ENCODE measurements at regions not wholly inside any gene's neighbourhood (a gene's known extent, or its start where the extent isn't known, plus 50 kb on each side); places are given as distances from the start of the nearest gene placed in this dataset.

GRCh38 chr7:116384936-116385635, 114.5 kb upstream of the CAV2 start:
- Histone ChIP-seq H3K9ac (ENCODE audit: low read depth, low read length) (no peak overlapping the region), H3K4me3 (ENCODE audit: low read length) (no peak overlapping the region), H3K36me3 (ENCODE audit: insufficient read depth, low read length) (no peaks in the 10 kb centered on the region), H3K4me1 (ENCODE audit: control insufficient read depth, insufficient read depth, low read length) (peaks cover 7% of the 10 kb centered on the region), H3K4me2 (ENCODE audit: low read length) (no peak overlapping the region), H3K27me3 (ENCODE audit: control insufficient read depth, insufficient read depth, low read length) (no peaks in the 10 kb centered on the region), H3K9me3 (replicated peaks; ENCODE audit: low read length) (no peaks in the 10 kb centered on the region)

GRCh38 chr7:116386674-116387073, 112.9 kb upstream of the CAV2 start:
- H3K9me3 ChIP-seq (replicated peaks; ENCODE audit: low read length) = no peaks in the 10 kb centered on the region
- H3K4me3 ChIP-seq (ENCODE audit: low read length) = no peak overlapping the region
- H3K4me1 ChIP-seq (ENCODE audit: control insufficient read depth, insufficient read depth, low read length) = peaks cover 4% of the 10 kb centered on the region
- H3K9ac ChIP-seq (ENCODE audit: low read depth, low read length) = no peak overlapping the region
- H3K27me3 ChIP-seq (ENCODE audit: control insufficient read depth, insufficient read depth, low read length) = no peaks in the 10 kb centered on the region
- H3K36me3 ChIP-seq (ENCODE audit: insufficient read depth, low read length) = no peaks in the 10 kb centered on the region
- no peak overlapping the region for H3K4me2 ChIP-seq (ENCODE audit: low read length)

GRCh38 chr7:116390363-116390762, 109.2 kb upstream of the CAV2 start:
- H3K9me3 ChIP-seq (replicated peaks; ENCODE audit: low read length) = no peaks in the 10 kb centered on the region

DNA sequence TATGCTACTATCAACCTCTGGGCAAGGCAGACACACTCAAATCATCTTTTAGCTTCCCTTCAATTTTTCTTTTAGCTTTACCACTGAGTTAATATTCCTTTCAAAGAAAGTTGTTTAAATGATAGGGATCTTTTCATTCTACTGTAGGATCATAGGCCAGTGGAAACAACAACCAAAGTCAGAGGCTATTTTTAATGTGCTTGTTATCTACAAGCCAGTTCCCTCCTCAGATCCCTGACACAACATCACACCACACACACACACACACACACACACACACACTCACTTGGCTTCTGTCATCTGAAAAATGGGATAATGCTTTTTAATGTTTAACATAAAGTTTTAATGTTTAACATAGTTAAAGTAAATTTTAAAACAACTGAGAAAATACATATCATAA, 106.7 kb upstream of the CAV2 start:
- H3K27me3 ChIP-seq (ENCODE audit: control insufficient read depth, insufficient read depth, low read length) = no peaks in the 10 kb centered on the region
- no peaks in the 10 kb centered on the region for H3K9me3 ChIP-seq (replicated peaks; ENCODE audit: low read length)
- H3K9ac ChIP-seq (ENCODE audit: low read depth, low read length) = no peak overlapping the region
- no peak overlapping the region for H3K4me3 ChIP-seq (ENCODE audit: low read length)
- no peak overlapping the region for H3K4me2 ChIP-seq (ENCODE audit: low read length)
- H3K36me3 ChIP-seq (ENCODE audit: insufficient read depth, low read length) = no peaks in the 10 kb centered on the region
- peaks cover 35% of the 10 kb centered on the region for H3K4me1 ChIP-seq (ENCODE audit: control insufficient read depth, insufficient read depth, low read length)

More at GRCh38 chr7:116390363-116390762, 109.2 kb upstream of the CAV2 start:
- Histone ChIP-seq H3K36me3 (ENCODE audit: insufficient read depth, low read length) (no peaks in the 10 kb centered on the region), H3K9ac (ENCODE audit: low read depth, low read length) (no peak overlapping the region), H3K4me1 (ENCODE audit: control insufficient read depth, insufficient read depth, low read length) (peaks cover 26% of the 10 kb centered on the region), H3K4me3 (ENCODE audit: low read length) (no peak overlapping the region), H3K4me2 (ENCODE audit: low read length) (no peak overlapping the region), H3K27me3 (ENCODE audit: control insufficient read depth, insufficient read depth, low read length) (no peaks in the 10 kb centered on the region)

- no peak overlapping the region for H3K4me3 ChIP-seq (ENCODE audit: low read length)
- peaks cover 35% of the 10 kb centered on the region for H3K4me1 ChIP-seq (ENCODE audit: control insufficient read depth, insufficient read depth, low read length)
- H3K9ac ChIP-seq (ENCODE audit: low read depth, low read length) = no peak overlapping the region
- H3K27me3 ChIP-seq (ENCODE audit: control insufficient read depth, insufficient read depth, low read length) = no peaks in the 10 kb centered on the region
- no peak overlapping the region for H3K4me2 ChIP-seq (ENCODE audit: low read length)
- H3K36me3 ChIP-seq (ENCODE audit: insufficient read depth, low read length) = no peaks in the 10 kb centered on the region
- H3K9me3 ChIP-seq (replicated peaks; ENCODE audit: low read length) = no peaks in the 10 kb centered on the region
These were observed 105.9 kb upstream of the CAV2 start for GRCh38 chr7:116393654-116394053.

- H3K4me3 ChIP-seq (ENCODE audit: low read length) = no peak overlapping the region
- no peaks in the 10 kb centered on the region for H3K36me3 ChIP-seq (ENCODE audit: insufficient read depth, low read length)
- H3K4me2 ChIP-seq (ENCODE audit: low read length) = no peak overlapping the region
- no peaks in the 10 kb centered on the region for H3K9me3 ChIP-seq (replicated peaks; ENCODE audit: low read length)
- no peaks in the 10 kb centered on the region for H3K27me3 ChIP-seq (ENCODE audit: control insufficient read depth, insufficient read depth, low read length)
- H3K9ac ChIP-seq (ENCODE audit: low read depth, low read length) = peak overlapping the region; percentile 77
- H3K4me1 ChIP-seq (ENCODE audit: control insufficient read depth, insufficient read depth, low read length) = peaks cover 35% of the 10 kb centered on the region
These were observed 105.4 kb upstream of the CAV2 start for GRCh38 chr7:116394106-116394505.

DNA sequence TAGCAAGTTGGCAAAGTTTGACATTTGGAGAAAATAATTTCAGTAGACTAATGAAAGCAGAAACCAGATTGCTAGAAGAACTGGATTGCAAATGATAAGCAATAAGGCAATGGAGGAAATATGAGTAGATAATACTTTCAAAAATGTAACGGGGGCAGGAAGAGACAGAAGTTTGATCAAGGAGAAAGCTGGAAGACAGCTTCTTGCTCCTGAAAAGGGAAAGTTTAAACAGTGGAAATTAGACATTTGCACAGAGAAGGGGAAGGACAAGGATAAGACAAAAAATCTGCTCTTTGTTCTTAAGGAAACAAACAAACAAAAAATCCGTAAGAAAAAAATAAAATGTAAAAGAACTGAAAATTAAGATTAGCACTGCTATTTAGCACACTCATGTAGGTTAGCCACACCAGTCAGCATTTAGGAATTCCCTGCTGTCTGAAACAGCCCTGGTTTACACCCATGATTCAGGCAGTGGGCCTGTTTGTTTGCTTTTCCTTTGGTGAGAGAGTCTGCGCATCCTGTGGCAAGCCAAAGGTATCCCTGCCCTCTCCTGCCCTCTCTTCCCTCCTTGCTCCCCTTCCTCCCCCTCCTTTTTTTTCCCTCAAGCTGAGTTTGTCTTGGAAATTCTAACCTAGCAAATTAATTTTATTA, 104.3 kb upstream of the CAV2 start:
- H3K4me1 ChIP-seq (ENCODE audit: control insufficient read depth, insufficient read depth, low read length) = peaks cover 43% of the 10 kb centered on the region
- H3K9ac ChIP-seq (ENCODE audit: low read depth, low read length) = peak overlapping the region; percentile 77
- H3K36me3 ChIP-seq (ENCODE audit: insufficient read depth, low read length) = no peaks in the 10 kb centered on the region
- H3K9me3 ChIP-seq (replicated peaks; ENCODE audit: low read length) = no peaks in the 10 kb centered on the region
- H3K4me3 ChIP-seq (ENCODE audit: low read length) = peak overlapping the region; percentile 8
- no peaks in the 10 kb centered on the region for H3K27me3 ChIP-seq (ENCODE audit: control insufficient read depth, insufficient read depth, low read length)
- H3K4me2 ChIP-seq (ENCODE audit: low read length) = peak overlapping the region; percentile 71

DNA sequence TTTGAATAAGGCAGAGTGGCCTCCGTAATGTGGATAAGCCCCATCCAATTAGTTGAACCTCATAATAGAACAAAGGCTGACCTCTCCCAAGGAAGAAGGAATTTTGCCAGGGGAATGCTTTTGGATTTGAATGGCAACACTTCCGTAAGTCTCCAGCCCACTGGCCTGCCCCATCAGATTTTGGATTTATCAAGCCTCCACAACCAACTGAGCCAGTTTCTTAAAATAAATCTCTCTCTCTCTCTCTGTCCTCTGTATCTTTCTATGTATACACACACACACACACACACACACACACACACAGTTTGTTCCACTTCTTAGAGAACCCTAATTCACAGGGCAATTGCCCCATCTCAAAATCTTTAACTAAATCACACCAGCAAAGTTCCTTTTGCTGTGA, 100.9 kb upstream of the CAV2 start:
- no peak overlapping the region for H3K4me2 ChIP-seq (ENCODE audit: low read length)
- H3K36me3 ChIP-seq (ENCODE audit: insufficient read depth, low read length) = no peaks in the 10 kb centered on the region
- H3K9me3 ChIP-seq (replicated peaks; ENCODE audit: low read length) = no peaks in the 10 kb centered on the region

DNA sequence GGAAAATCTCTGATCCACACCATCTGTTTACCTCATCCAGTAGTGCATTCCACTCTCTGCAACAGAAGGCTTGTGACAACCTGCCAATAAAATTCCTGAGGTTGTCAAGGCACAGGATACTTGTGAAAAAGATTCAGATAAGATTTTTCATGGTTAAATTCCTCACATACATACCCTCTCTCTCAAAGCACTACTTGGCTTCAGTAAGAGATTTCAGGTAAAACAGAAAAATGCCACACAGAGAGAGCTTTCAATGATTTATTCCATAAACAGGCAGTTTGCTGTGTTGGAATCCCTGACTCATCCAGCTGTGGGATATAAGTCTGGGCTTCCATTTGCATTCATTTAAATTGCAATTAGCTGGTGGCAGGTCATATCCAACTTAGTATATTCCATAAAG, 99.7 kb upstream of the CAV2 start:
- H3K4me2 ChIP-seq (ENCODE audit: low read length) = no peak overlapping the region
- H3K27me3 ChIP-seq (ENCODE audit: control insufficient read depth, insufficient read depth, low read length) = no peaks in the 10 kb centered on the region
- H3K36me3 ChIP-seq (ENCODE audit: insufficient read depth, low read length) = no peaks in the 10 kb centered on the region
- H3K4me1 ChIP-seq (ENCODE audit: control insufficient read depth, insufficient read depth, low read length) = peaks cover 27% of the 10 kb centered on the region
- H3K9ac ChIP-seq (ENCODE audit: low read depth, low read length) = no peak overlapping the region
- no peaks in the 10 kb centered on the region for H3K9me3 ChIP-seq (replicated peaks; ENCODE audit: low read length)
- no peak overlapping the region for H3K4me3 ChIP-seq (ENCODE audit: low read length)

More for the DNA sequence above, 100.9 kb upstream of the CAV2 start:
- no peak overlapping the region for H3K9ac ChIP-seq (ENCODE audit: low read depth, low read length)
- no peaks in the 10 kb centered on the region for H3K27me3 ChIP-seq (ENCODE audit: control insufficient read depth, insufficient read depth, low read length)
- no peak overlapping the region for H3K4me3 ChIP-seq (ENCODE audit: low read length)
- H3K4me1 ChIP-seq (ENCODE audit: control insufficient read depth, insufficient read depth, low read length) = peaks cover 36% of the 10 kb centered on the region

DNA sequence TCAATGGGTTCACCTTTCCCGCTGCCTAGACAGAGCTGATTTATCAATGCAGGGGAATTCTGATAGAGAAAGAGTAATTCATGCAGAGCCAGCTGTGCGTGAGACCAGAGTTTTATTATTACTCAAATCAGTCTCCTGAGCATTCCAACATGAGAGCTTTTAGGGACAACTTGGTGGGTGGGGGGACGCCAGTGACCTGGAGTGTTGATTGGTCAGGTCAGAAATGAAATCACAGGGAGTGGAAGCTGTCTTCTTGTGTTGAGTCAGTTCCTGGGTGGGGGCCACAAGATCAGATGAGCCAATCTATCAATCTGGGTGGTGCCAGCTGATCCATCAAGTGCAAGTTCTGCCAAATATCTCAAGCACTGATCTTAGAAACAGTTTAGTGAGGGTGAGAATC, 99.0 kb upstream of the CAV2 start:
- no peaks in the 10 kb centered on the region for H3K27me3 ChIP-seq (ENCODE audit: control insufficient read depth, insufficient read depth, low read length)
- no peak overlapping the region for H3K9ac ChIP-seq (ENCODE audit: low read depth, low read length)

GRCh38 chr7:116401711-116402110, 97.8 kb upstream of the CAV2 start:
- no peak overlapping the region for H3K4me3 ChIP-seq (ENCODE audit: low read length)
- no peak overlapping the region for H3K4me2 ChIP-seq (ENCODE audit: low read length)
- no peaks in the 10 kb centered on the region for H3K27me3 ChIP-seq (ENCODE audit: control insufficient read depth, insufficient read depth, low read length)
- no peaks in the 10 kb centered on the region for H3K36me3 ChIP-seq (ENCODE audit: insufficient read depth, low read length)
- no peaks in the 10 kb centered on the region for H3K9me3 ChIP-seq (replicated peaks; ENCODE audit: low read length)
- no peak overlapping the region for H3K9ac ChIP-seq (ENCODE audit: low read depth, low read length)
- H3K4me1 ChIP-seq (ENCODE audit: control insufficient read depth, insufficient read depth, low read length) = peaks cover 12% of the 10 kb centered on the region

More for the DNA sequence above, 99.0 kb upstream of the CAV2 start:
- Histone ChIP-seq H3K4me3 (ENCODE audit: low read length) (no peak overlapping the region), H3K36me3 (ENCODE audit: insufficient read depth, low read length) (no peaks in the 10 kb centered on the region), H3K4me1 (ENCODE audit: control insufficient read depth, insufficient read depth, low read length) (peaks cover 20% of the 10 kb centered on the region), H3K4me2 (ENCODE audit: low read length) (no peak overlapping the region), H3K9me3 (replicated peaks; ENCODE audit: low read length) (no peaks in the 10 kb centered on the region)

DNA sequence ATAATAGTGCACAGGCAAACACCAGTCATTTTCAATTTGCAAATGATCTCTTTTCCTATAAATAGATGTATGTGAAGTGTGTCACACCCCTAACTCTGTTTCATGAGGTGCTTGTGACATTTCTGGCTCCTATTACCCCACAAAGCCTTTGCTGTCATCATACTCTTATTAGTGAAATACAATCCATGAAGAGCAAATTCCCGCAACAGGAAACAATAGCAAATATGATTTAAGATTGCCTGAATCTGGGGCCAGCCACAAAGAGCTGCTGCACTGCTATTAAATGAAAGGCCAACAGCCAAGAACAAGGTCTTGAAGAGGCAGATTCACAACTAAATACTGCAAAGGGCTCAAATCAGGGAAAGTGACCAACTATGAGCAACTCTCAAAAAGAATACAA, 96.3 kb upstream of the CAV2 start:
- Histone ChIP-seq H3K9ac (ENCODE audit: low read depth, low read length) (no peak overlapping the region), H3K4me2 (ENCODE audit: low read length) (no peak overlapping the region), H3K27me3 (ENCODE audit: control insufficient read depth, insufficient read depth, low read length) (no peaks in the 10 kb centered on the region), H3K4me1 (ENCODE audit: control insufficient read depth, insufficient read depth, low read length) (peaks cover 15% of the 10 kb centered on the region), H3K4me3 (ENCODE audit: low read length) (no peak overlapping the region), H3K36me3 (ENCODE audit: insufficient read depth, low read length) (no peaks in the 10 kb centered on the region), H3K9me3 (replicated peaks; ENCODE audit: low read length) (no peaks in the 10 kb centered on the region)
